ENCODE measurements at regions not wholly inside any gene's neighbourhood (a gene's known extent, or its start where the extent isn't known, plus 50 kb on each side); places are given as distances from the start of the nearest gene placed in this dataset.

DNA sequence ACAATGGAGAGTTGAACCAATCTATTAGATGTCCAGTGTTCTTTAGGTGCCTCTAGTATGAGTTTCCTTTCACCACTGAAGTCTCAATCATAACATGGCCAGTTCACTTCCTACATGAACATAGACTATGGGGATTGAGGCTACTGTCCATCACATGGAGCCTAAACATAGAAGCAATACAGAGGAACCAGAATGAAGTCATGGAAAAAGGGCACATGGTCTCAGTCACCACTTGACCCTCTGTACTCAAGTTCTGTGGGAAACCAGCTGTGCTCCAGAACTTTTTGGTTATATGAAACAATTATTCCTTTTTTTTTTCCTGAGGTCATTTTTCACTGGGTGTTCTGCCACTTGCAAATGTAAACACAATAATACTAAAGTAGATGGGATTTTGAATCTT lies 762.5 kb downstream of the CBLN4 start:
- TF ChIP-seq EZH2 (IDR thresholded peaks at IDR 0.05; ENCODE audit: low read length, missing control alignments) (no peak), CTCF (conservative IDR thresholded peaks at IDR 0.05 in 1 of 2, IDR thresholded peaks at IDR 0.05 in 1 of 2; ENCODE audit: low read depth in 1 of 2, low read length in 2 of 2) (no peak)
- H3K4me2 ChIP-seq (ENCODE audit: extremely low read depth, insufficient read depth, low read length) = no peak overlapping the region
- DNase-seq (ENCODE audit: low read depth in 2 of 2) = no peak
- H2AFZ ChIP-seq (ENCODE audit: low read length) = no peak overlapping the region
- no peaks in the 10 kb centered on the region for H3K27me3 ChIP-seq (ENCODE audit: control insufficient read depth, insufficient read depth, low read length)
- H3K27ac ChIP-seq (ENCODE audit: insufficient read depth, low read length) = no peak overlapping the region
- H3K9ac ChIP-seq (ENCODE audit: insufficient read depth, low read length) = no peak overlapping the region
- H3K79me2 ChIP-seq (ENCODE audit: control insufficient read depth, insufficient read depth, low read length) = no peaks in the 10 kb centered on the region
- no peaks in the 10 kb centered on the region for H3K4me1 ChIP-seq (ENCODE audit: control insufficient read depth, extremely low read depth, insufficient read depth, low read length)
- H4K20me1 ChIP-seq (ENCODE audit: control insufficient read depth, extremely low read depth, insufficient read depth, low read length) = no peaks in the 10 kb centered on the region
- no peaks in the 10 kb centered on the region for H3K36me3 ChIP-seq (ENCODE audit: control insufficient read depth, insufficient read depth, low read length)
- no peaks in the 10 kb centered on the region for H3K9me3 ChIP-seq (ENCODE audit: control insufficient read depth, insufficient read depth, low read depth, low read length)
- no peak overlapping the region for H3K4me3 ChIP-seq (replicated peaks in 1 of 4; ENCODE audit: control extremely low read depth in 1 of 4, insufficient read depth in 1 of 4, low read depth in 3 of 4, low read length in 4 of 4)

- Histone ChIP-seq H3K4me2 (ENCODE audit: extremely low read depth, insufficient read depth, low read length) (no peak overlapping the region), H3K27me3 (ENCODE audit: control insufficient read depth, insufficient read depth, low read length) (no peaks in the 10 kb centered on the region), H4K20me1 (ENCODE audit: control insufficient read depth, extremely low read depth, insufficient read depth, low read length) (no peaks in the 10 kb centered on the region), H2AFZ (ENCODE audit: low read length) (no peak overlapping the region), H3K4me1 (ENCODE audit: control insufficient read depth, extremely low read depth, insufficient read depth, low read length) (no peaks in the 10 kb centered on the region), H3K27ac (ENCODE audit: insufficient read depth, low read length) (no peak overlapping the region), H3K4me3 (replicated peaks in 1 of 4; ENCODE audit: control extremely low read depth in 1 of 4, insufficient read depth in 1 of 4, low read depth in 3 of 4, low read length in 4 of 4) (no peak overlapping the region), H3K9ac (ENCODE audit: insufficient read depth, low read length) (no peak overlapping the region), H3K79me2 (ENCODE audit: control insufficient read depth, insufficient read depth, low read length) (no peaks in the 10 kb centered on the region), H3K36me3 (ENCODE audit: control insufficient read depth, insufficient read depth, low read length) (no peaks in the 10 kb centered on the region), H3K9me3 (ENCODE audit: control insufficient read depth, insufficient read depth, low read depth, low read length) (no peaks in the 10 kb centered on the region)
- TF ChIP-seq CTCF (conservative IDR thresholded peaks at IDR 0.05 in 1 of 2, IDR thresholded peaks at IDR 0.05 in 1 of 2; ENCODE audit: low read depth in 1 of 2, low read length in 2 of 2) (no peak), EZH2 (IDR thresholded peaks at IDR 0.05; ENCODE audit: low read length, missing control alignments) (no peak)
- DNase-seq (ENCODE audit: low read depth in 2 of 2) = no peak
These were observed 763.9 kb downstream of the DOK5 start for GRCh38 chr20:55239269-55239668.

- no peak overlapping the region for H3K4me2 ChIP-seq (ENCODE audit: extremely low read depth, insufficient read depth, low read length)
- no peak overlapping the region for H3K4me3 ChIP-seq (replicated peaks in 1 of 4; ENCODE audit: control extremely low read depth in 1 of 4, insufficient read depth in 1 of 4, low read depth in 3 of 4, low read length in 4 of 4)
- H3K79me2 ChIP-seq (ENCODE audit: control insufficient read depth, insufficient read depth, low read length) = no peaks in the 10 kb centered on the region
- no peak overlapping the region for H2AFZ ChIP-seq (ENCODE audit: low read length)
- TF ChIP-seq EZH2 (IDR thresholded peaks at IDR 0.05; ENCODE audit: low read length, missing control alignments) (no peak), CTCF (conservative IDR thresholded peaks at IDR 0.05 in 1 of 2, IDR thresholded peaks at IDR 0.05 in 1 of 2; ENCODE audit: low read depth in 1 of 2, low read length in 2 of 2) (no peak)
- no peak for DNase-seq (ENCODE audit: low read depth in 2 of 2)
- no peaks in the 10 kb centered on the region for H4K20me1 ChIP-seq (ENCODE audit: control insufficient read depth, extremely low read depth, insufficient read depth, low read length)
- no peaks in the 10 kb centered on the region for H3K4me1 ChIP-seq (ENCODE audit: control insufficient read depth, extremely low read depth, insufficient read depth, low read length)
- H3K36me3 ChIP-seq (ENCODE audit: control insufficient read depth, insufficient read depth, low read length) = no peaks in the 10 kb centered on the region
- no peak overlapping the region for H3K27ac ChIP-seq (ENCODE audit: insufficient read depth, low read length)
- no peak overlapping the region for H3K9ac ChIP-seq (ENCODE audit: insufficient read depth, low read length)
- H3K27me3 ChIP-seq (ENCODE audit: control insufficient read depth, insufficient read depth, low read length) = no peaks in the 10 kb centered on the region
- H3K9me3 ChIP-seq (ENCODE audit: control insufficient read depth, insufficient read depth, low read depth, low read length) = no peaks in the 10 kb centered on the region
These were observed 757.3 kb downstream of the DOK5 start for GRCh38 chr20:55232647-55233046.

All from fibroblast of lung (primary cell).